ENCODE measurements at regions not wholly inside any gene's neighbourhood (a gene's known extent, or its start where the extent isn't known, plus 50 kb on each side); places are given as distances from the start of the nearest gene placed in this dataset.

DNA sequence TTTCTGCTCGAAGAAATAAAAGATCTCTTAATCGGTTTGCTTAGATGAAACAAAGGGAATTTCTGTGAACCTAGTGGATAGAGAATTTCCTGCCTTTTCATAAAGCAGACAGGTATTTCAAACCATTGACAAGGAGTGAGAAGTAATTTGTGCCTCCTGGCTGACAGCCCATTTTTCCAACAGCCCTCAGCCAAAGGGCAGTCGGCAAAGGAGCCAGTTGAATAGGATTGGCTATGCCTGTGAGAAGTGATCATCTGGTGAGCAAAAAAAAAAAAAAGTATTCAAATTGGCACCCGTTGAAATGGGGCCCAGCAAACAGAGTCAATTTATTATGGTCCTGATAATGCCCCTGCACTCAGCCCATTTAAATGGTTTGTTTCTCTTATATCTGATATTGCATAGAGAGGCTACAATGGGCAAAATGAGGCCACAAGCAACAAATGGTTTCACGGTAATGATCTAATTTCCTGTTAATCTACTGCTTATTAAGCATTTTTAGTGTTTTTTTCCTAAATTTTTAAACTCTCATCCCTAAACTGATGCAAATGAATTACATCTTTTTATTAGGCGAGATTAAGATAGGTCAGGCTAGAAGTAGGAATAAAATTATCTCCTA lies 477.5 kb downstream of the NUF2 start:
- Histone ChIP-seq H3K27me3 (no peaks in the 10 kb centered on the region), H3K4me1 (no peaks in the 10 kb centered on the region), H3K36me3 (no peaks in the 10 kb centered on the region), H3K27ac (no peak overlapping the region), H3K9me3 (no peaks in the 10 kb centered on the region), H3K4me3 (no peak overlapping the region)
- TF ChIP-seq POLR2AphosphoS5 (IDR thresholded peaks at IDR 0.05; ENCODE audit: insufficient read depth in 1 of 2, low read depth in 1 of 2) (no peak), POLR2A (IDR thresholded peaks at IDR 0.05) (no peak)
- no peak for DNase-seq (ENCODE audit: extremely low spot score in 2 of 2)
- intact Hi-C loops (cut with DNase I) = no loop called here

DNA sequence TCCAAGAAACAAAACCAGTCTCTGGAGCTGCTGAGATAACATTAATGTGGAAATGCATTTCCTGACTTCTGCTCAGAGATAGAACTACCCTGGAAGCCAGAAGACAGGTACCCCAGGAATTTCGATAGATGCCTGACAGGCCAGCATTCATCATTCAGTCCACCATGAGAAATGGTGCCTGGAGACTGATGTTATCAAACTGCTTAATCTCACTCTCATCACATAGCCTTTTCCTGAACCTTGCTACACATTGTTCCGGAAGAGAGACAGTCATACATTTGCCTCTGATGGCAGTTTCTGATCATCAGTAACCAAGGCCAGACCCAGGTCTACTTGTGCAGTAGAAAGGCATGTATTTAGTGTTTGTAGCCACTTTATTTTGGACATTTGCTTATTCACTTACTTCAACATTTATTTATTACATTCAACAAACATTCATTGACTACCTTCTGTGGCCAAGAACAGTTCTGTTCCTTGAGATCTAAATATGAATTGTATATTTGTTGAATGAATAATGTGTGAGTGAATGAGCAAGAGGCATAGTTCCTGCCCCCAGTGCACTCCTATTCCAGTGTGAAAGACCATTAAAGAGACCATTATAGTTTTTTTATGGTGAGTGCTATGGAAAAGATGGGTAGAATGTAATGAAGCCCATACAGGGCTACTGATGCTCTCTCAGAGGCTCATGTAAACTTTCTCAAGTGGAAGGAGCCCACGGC lies 485.7 kb downstream of the NUF2 start:
- intact Hi-C loops (cut with DNase I) = no loop called here
- TF ChIP-seq POLR2A (IDR thresholded peaks at IDR 0.05) (no peak), POLR2AphosphoS5 (IDR thresholded peaks at IDR 0.05; ENCODE audit: insufficient read depth in 1 of 2, low read depth in 1 of 2) (no peak)
- TF ChIP-seq, protein P1, sequence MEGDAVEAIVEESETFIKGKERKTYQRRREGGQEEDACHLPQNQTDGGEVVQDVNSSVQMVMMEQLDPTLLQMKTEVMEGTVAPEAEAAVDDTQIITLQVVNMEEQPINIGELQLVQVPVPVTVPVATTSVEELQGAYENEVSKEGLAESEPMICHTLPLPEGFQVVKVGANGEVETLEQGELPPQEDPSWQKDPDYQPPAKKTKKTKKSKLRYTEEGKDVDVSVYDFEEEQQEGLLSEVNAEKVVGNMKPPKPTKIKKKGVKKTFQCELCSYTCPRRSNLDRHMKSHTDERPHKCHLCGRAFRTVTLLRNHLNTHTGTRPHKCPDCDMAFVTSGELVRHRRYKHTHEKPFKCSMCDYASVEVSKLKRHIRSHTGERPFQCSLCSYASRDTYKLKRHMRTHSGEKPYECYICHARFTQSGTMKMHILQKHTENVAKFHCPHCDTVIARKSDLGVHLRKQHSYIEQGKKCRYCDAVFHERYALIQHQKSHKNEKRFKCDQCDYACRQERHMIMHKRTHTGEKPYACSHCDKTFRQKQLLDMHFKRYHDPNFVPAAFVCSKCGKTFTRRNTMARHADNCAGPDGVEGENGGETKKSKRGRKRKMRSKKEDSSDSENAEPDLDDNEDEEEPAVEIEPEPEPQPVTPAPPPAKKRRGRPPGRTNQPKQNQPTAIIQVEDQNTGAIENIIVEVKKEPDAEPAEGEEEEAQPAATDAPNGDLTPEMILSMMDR (IDR thresholded peaks at IDR 0.05) = no peak
- H3K27me3 ChIP-seq = no peaks in the 10 kb centered on the region
- DNase-seq (ENCODE audit: extremely low spot score in 2 of 2) = no peak
- no peaks in the 10 kb centered on the region for H3K36me3 ChIP-seq
- H3K9me3 ChIP-seq = no peaks in the 10 kb centered on the region
- no peak overlapping the region for H3K4me3 ChIP-seq
- no peaks in the 10 kb centered on the region for H3K4me1 ChIP-seq
- no peak overlapping the region for H3K27ac ChIP-seq

DNA sequence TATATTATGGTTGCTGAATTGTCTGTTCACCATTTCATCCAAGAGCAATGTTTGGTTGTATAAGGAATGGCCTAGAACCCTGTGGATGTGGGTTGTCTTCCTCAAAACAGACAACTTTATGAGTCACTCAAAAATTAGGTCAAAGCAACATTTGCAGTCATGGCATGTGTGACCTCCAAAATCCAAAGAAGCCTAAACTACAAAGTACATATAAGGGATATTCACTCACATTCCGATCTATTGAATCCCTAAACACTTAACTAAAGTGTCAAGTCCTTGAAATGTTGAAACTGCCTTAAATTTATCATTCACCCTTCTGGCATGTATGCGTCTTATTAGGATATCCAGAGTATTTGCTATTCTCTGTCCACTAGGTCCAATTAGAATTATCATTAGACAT lies 491.5 kb downstream of the NUF2 start:
- intact Hi-C loops (cut with DNase I) = no loop called here
- Histone ChIP-seq H3K4me1 (no peaks in the 10 kb centered on the region), H3K36me3 (no peaks in the 10 kb centered on the region), H3K27me3 (no peaks in the 10 kb centered on the region), H3K9me3 (no peaks in the 10 kb centered on the region), H3K27ac (no peak overlapping the region), H3K4me3 (no peak overlapping the region)
- TF ChIP-seq, protein P1 (IDR thresholded peaks at IDR 0.05) = no peak
- no peak for TF ChIP-seq POLR2A (IDR thresholded peaks at IDR 0.05)
- DNase-seq (ENCODE audit: extremely low spot score in 2 of 2) = no peak

DNA sequence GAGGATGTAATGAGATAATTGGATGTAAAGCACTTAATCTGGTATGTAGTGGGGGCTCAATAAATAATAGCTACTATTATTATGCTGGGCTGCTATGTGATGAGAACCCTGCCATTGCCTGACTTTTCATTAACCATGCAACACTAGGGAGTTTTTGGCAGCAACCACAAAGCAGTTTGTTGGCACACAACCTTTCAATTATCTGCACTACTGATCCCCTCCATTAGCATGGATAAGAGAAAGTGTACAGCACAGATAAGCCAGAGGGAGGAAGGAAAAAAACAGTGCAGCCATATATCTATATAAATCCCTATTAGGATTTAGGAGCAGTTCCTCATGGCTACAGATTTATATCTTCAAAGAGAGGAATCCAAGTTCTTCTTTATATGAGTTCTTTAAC lies 498.5 kb downstream of the NUF2 start:
- Histone ChIP-seq H3K27me3 (no peaks in the 10 kb centered on the region), H3K27ac (no peak overlapping the region), H3K4me3 (no peak overlapping the region), H3K9me3 (no peaks in the 10 kb centered on the region), H3K36me3 (no peaks in the 10 kb centered on the region), H3K4me1 (no peaks in the 10 kb centered on the region)
- DNase-seq (ENCODE audit: extremely low spot score in 2 of 2) = no peak
- TF ChIP-seq, protein P1 (IDR thresholded peaks at IDR 0.05) = no peak
- no peak for TF ChIP-seq POLR2A (IDR thresholded peaks at IDR 0.05)
- TF ChIP-seq POLR2AphosphoS5 (IDR thresholded peaks at IDR 0.05; ENCODE audit: insufficient read depth in 1 of 2, low read depth in 1 of 2) = no peak
- intact Hi-C loops (cut with DNase I) = no loop called here

DNA sequence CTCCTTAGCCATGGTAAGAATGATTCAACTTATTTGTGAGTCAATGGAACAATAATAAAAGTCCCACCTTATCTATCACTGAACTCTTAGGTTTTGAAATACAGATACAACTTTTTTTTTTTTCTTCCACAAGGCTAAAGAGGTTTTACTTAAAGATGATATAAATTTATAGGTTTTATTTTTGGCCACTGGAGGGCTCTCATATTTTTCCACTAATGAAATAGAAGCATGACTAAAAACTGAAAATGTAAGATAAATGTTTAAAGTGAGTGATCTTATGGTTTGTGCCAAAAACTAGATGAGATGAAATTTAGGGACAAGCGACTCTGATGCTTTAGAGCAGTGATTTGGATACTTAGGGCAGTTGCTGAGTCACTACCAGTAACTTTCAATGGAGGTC lies 499.0 kb downstream of the NUF2 start:
- Histone ChIP-seq H3K4me1 (no peaks in the 10 kb centered on the region), H3K27me3 (no peaks in the 10 kb centered on the region), H3K27ac (no peak overlapping the region), H3K9me3 (no peaks in the 10 kb centered on the region), H3K36me3 (no peaks in the 10 kb centered on the region), H3K4me3 (no peak overlapping the region)
- intact Hi-C loops (cut with DNase I) = no loop called here
- TF ChIP-seq POLR2A (IDR thresholded peaks at IDR 0.05) (no peak), POLR2AphosphoS5 (IDR thresholded peaks at IDR 0.05; ENCODE audit: insufficient read depth in 1 of 2, low read depth in 1 of 2) (no peak)
- TF ChIP-seq, protein P1 (IDR thresholded peaks at IDR 0.05) = no peak
- DNase-seq (ENCODE audit: extremely low spot score in 2 of 2) = no peak
